Testis (tissue), 2 donors: ENCODE measurements at regions not wholly inside any gene's neighbourhood (a gene's known extent, or its start where the extent isn't known, plus 50 kb on each side); places are given as distances from the start of the nearest gene placed in this dataset.

Source experiments
- DNase-seq: peaks from one replicate; pipeline ENCODE4 v3.0.0-alpha.2; 2019
- H3K27ac ChIP-seq, 2 donors: fragments of 200-600 bp; sonication (generic); one replicate each; pipeline ENCODE4 v1.5.1; 2019
- H3K27me3 ChIP-seq: fragments of 200-600 bp; sonication (generic); one replicate; pipeline ENCODE4 v1.5.1; 2019
- H3K36me3 ChIP-seq: fragments of 200-600 bp; sonication (generic); one replicate; pipeline ENCODE4 v1.5.1; 2017; ENCODE audit warnings: low read depth; ENCODE audit errors: missing control alignments
- H3K4me1 ChIP-seq: fragments of 200-600 bp; sonication (generic); one replicate; pipeline ENCODE4 v1.5.1; 2019
- H3K4me3 ChIP-seq, 2 donors: fragments of 200-600 bp; sonication (generic); one replicate each; pipeline ENCODE4 v1.5.1; 2017 to 2019
- H3K9me3 ChIP-seq: fragments of 200-600 bp; sonication (generic); one replicate; pipeline ENCODE4 v1.5.1; 2017
- CTCF ChIP-seq, 3 experiments: fragments of 450-650 bp in 2 of 3; fragments of 200-600 bp in 1 of 3; sonication (generic) in 1 of 3; IDR thresholded peaks; one replicate each; pipeline ENCODE4 v1.5.1; 2016 to 2019; ENCODE audit warnings: antibody characterized with exemption in 3 of 3, mild to moderate bottlenecking in 2 of 3, moderate library complexity in 1 of 3
- POLR2A ChIP-seq: fragments of 450-650 bp; IDR thresholded peaks from one replicate; pipeline ENCODE4 v1.6.1; 2017; ENCODE audit warnings: antibody characterized with exemption, mild to moderate bottlenecking, moderate library complexity
- WGBS, 2 donors: methylation state at CpG; one replicate each; pipeline ENCODE4 v1.1.5; 2018; 5-methylcytosine and 5-hydroxymethylcytosine counted together
- intact Hi-C: fragments of 100-400 bp; cut with DNase I; formaldehyde crosslinking; loops from one replicate; pipeline ENCODE4 v1.15.1; 2023; ENCODE audit warnings: low total_unique reads

GRCh38 chr5:93886917-93887361 lies 145.5 kb upstream of the POU5F2 start:
- intact Hi-C loops = no loop called here
- TF ChIP-seq POLR2A (no peak), CTCF (IDR thresholded peaks at IDR 0.05) (no peak)
- Histone ChIP-seq H3K4me3 (no peak overlapping the region), H3K27me3 (no peaks in the 10 kb centered on the region), H3K27ac (no peak overlapping the region), H3K9me3 (no peaks in the 10 kb centered on the region), H3K4me1 (no peaks in the 10 kb centered on the region), H3K36me3 (no peaks in the 10 kb centered on the region)
- 21 to 43% methylated on average over 1 of the region's 1 CpG for WGBS, 2 donors
- no peak for DNase-seq

- no peak overlapping the region for H3K4me3 ChIP-seq
- no peaks in the 10 kb centered on the region for H3K9me3 ChIP-seq
- H3K4me1 ChIP-seq = no peaks in the 10 kb centered on the region
- no peak overlapping the region for H3K27ac ChIP-seq
- no peak for TF ChIP-seq POLR2A
- TF ChIP-seq CTCF (IDR thresholded peaks at IDR 0.05) = no peak
- no peak for DNase-seq
- no peaks in the 10 kb centered on the region for H3K36me3 ChIP-seq
- intact Hi-C loops = no loop called here
- WGBS, 2 donors = 89 to 90% methylated on average over 7 of the region's 7 CpGs
- H3K27me3 ChIP-seq = no peaks in the 10 kb centered on the region
Measured at GRCh38 chr5:93886098-93886806, 144.9 kb upstream of the POU5F2 start.

- TF ChIP-seq POLR2A (no peak), CTCF (IDR thresholded peaks at IDR 0.05) (no peak)
- no peaks in the 10 kb centered on the region for H3K4me1 ChIP-seq
- no peaks in the 10 kb centered on the region for H3K36me3 ChIP-seq
- WGBS, 2 donors = 96% methylated on average over 1 of the region's 1 CpG
- H3K9me3 ChIP-seq = no peaks in the 10 kb centered on the region
- intact Hi-C loops = no loop called here
- no peak for DNase-seq
- no peaks in the 10 kb centered on the region for H3K27me3 ChIP-seq
- H3K27ac ChIP-seq = no peak overlapping the region
- H3K4me3 ChIP-seq = no peak overlapping the region
Measured at GRCh38 chr5:93884254-93884653, 142.9 kb upstream of the POU5F2 start.

- Histone ChIP-seq H3K9me3 (no peaks in the 10 kb centered on the region), H3K27ac (no peak overlapping the region), H3K36me3 (no peaks in the 10 kb centered on the region), H3K27me3 (no peaks in the 10 kb centered on the region), H3K4me3 (no peak overlapping the region), H3K4me1 (no peaks in the 10 kb centered on the region)
- no peak for TF ChIP-seq POLR2A
- no peak for TF ChIP-seq CTCF (IDR thresholded peaks at IDR 0.05)
- 79 to 83% methylated on average over 2 of the region's 2 CpGs for WGBS, 2 donors
- no peak for DNase-seq
- intact Hi-C loops = no loop called here
Measured at GRCh38 chr5:93883459-93883858, 142.1 kb upstream of the POU5F2 start.

- H3K27ac ChIP-seq = no peak overlapping the region
- H3K4me1 ChIP-seq = no peaks in the 10 kb centered on the region
- H3K9me3 ChIP-seq = no peaks in the 10 kb centered on the region
- H3K4me3 ChIP-seq = no peak overlapping the region
- H3K36me3 ChIP-seq = no peaks in the 10 kb centered on the region
- H3K27me3 ChIP-seq = no peaks in the 10 kb centered on the region
- intact Hi-C loops = loop anchor here (10.0 kb wide), 1 partner anchor 451 kb away; no protein-coding TSS in a partner anchor
- no peak for DNase-seq
- TF ChIP-seq POLR2A (no peak), CTCF (IDR thresholded peaks at IDR 0.05) (no peak)
- 88 to 93% methylated on average over 1 of the region's 1 CpG for WGBS, 2 donors
Measured at GRCh38 chr5:93875693-93876092, 134.3 kb upstream of the POU5F2 start.
